T follicular helper cell (primary cell): ENCODE measurements at regions not wholly inside any gene's neighbourhood (a gene's known extent, or its start where the extent isn't known, plus 50 kb on each side); places are given as distances from the start of the nearest gene placed in this dataset.
"Not testable (repeated sequence)": the region's sequence is repeated elsewhere in the genome, so short reads cannot be mapped to it uniquely, and the experiment has no call there.

Source experiments
- DNase-seq: peaks from one replicate; pipeline ENCODE4 v3.0.0-alpha.2; 2020; ENCODE audit warnings: low read depth

GRCh38 chr6:131427434-131428058 lies 145.5 kb upstream of the ARG1 start:
- no peak for DNase-seq

DNA sequence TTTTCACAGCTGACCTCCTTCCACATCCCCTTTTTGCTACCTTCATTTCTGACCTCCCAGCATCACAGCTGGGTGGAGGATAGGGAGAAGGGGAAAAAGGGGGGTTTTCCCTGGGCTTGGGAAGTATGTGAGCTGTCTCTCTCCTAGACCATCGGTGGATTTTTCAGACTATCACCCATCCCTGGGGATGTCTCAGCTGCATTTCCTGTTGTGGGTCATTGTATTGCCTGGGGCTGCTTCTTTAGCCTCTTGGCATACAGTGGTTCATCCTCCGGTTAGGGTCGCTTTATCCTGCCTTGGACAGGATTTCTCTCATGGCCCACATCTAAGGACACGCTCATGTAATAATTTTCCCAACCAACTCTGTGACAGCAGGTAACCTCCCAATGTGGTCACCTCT lies 142.5 kb upstream of the ARG1 start:
- no peak for DNase-seq

DNA sequence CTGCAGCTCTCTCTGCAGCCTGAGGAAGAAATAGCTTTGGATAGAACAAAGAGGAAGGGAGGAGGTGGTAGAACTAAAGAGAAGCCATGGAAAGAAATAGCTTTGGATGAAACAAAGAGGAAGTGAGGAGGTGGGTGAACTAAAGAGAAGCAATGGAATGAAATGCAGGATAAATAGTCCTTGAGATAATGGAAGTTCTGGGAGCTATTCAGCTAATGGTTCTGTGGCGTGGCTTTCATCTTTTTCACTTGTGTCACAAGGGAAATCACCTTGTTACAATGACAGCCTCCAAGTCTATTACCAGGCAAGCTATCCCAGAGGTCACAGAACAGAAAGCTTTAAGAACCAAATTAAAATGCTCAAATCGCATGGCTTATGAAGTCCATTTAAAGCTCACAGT lies 141.3 kb upstream of the ARG1 start:
- DNase-seq, result no peak

DNA sequence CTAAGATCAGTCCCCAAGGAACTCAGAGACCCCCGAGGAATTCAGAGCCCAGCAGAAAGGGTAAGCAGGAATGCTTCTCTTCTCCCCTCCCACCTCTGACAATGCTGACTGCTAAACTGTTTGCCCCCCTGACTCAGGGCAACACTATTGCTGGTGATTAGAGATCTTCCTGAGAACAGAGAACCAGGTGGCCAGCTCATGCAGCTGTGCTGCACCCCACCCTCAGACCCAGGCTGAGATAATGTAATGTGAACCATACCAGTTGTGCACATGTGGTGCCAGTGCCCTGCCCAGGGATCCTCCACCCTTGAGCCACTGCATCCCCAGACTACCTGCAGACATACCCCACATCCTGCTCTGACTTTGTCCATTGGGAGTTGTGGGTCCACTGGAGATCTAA lies 139.1 kb upstream of the ARG1 start:
- DNase-seq, result no peak

- no peak for DNase-seq
Measured at GRCh38 chr6:131436358-131436757, 136.7 kb upstream of the ARG1 start.

GRCh38 chr6:131443014-131443413 lies 130.0 kb upstream of the ARG1 start:
- no peak for DNase-seq

DNA sequence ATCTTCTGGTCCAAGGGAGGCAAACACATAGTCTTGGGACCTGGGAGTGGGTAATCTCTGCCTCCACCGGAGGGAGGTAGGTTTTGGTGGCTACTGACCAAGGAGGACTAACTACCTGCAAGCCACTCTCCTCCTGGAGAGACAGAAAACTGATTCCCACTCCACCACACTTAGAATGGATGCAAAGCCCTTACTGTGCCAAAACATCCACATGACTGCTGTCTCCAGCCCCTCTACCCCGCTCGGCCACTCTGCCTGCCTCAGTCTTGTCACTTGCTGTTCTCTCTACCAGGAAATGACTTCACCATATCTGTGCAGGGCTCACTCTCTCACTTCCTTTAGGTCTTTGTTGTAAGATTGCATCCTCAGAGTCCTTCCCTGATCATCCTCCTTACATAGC lies 129.5 kb upstream of the ARG1 start:
- no peak for DNase-seq

DNA sequence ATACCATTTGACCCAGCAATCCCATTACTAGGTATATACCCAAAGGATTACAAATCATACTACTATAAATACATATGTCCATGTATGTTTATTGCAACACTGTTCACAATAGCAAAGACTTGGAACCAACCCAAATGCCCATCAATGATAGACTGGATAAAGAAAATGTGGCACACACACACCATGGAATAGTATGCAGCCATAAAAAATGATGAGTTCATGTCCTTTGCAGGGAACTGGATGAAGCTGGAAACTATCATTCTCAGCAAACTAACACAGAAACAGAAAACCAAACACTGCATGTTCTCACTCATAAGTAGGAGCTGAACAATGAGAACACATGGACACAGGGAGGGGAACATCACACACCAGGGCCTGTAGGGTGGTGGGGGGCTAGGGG lies 127.7 kb upstream of the ARG1 start:
- DNase-seq, result not testable (repeated sequence)

DNA sequence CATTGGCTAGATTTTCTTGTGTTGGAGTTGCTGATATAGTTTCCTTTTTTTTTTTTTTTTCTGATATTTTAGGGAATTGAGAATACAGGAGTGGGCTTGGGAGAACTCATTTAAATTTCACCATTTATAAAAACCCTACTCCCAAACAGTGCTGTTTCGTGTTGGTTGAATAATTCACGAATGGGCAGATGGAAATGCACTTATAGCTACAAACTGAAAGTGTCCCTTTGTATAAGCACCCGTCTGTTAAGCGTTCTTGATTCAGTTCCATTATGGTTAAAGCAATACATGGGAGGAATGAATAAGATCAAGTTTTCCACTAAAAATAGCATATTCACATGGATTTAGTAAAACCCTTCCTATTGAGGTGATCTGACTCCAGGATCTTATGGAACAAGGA lies 122.2 kb upstream of the ARG1 start:
- no peak for DNase-seq

GRCh38 chr6:131451321-131452144 lies 121.5 kb upstream of the ARG1 start:
- DNase-seq, result no peak

DNA sequence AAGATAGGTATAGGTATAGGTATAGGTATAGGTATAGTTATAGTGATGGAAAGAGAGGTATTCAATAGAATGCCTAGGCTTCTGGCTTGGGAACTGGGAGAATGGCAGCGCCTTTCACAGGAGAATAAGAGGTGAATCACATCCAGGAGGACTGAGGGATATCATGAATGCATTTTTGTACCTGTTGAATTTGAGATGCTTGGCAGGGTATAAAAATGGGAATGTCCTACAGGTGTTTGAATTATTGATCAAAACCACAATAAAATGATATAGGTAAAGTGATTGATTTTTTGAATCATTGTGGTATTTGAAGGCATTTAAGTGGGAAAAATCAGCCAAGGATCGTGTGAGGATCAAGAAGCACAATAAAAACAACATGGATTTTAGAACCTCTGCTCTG lies 119.2 kb upstream of the ARG1 start:
- no peak for DNase-seq

- no peak for DNase-seq
Measured at GRCh38 chr6:131456565-131456964, 116.5 kb upstream of the ARG1 start.

DNA sequence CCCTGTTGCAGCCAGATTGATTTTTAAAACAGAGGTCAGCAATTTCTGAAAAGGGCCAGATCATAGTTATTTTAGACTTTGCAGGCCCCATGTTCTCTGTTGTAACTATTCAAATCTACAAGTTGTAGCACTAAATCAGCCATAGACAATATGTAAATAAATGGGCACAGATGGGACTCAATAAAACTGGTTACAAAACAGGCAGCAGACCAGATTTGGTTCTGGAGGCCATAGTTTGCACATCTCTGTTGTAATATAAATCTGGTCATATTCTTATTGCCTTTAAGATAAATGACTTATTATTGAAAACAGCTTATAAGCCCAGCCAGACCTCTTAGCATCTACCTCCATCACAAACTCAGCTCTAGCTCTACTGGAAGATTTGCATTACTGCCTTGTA lies 114.0 kb upstream of the ARG1 start:
- no peak for DNase-seq

DNA sequence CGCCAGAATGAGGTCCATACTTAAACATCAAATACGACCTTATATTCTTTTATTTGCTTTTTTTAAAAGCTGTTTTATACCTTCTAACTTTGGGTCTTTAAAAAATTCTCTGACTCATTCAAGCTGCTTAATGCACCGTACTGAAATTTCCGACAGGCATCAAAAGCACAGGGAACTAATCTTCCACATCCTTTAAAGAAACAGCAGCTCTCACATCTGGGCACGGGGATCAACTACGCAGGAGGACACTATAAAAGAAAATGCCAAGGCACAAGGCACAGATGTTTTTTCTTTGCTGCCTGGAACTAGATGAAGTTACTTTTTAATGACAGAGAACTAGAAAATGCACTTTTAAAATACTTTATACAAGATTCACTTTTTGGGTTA lies 112.4 kb upstream of the ARG1 start:
- no peak for DNase-seq

DNA sequence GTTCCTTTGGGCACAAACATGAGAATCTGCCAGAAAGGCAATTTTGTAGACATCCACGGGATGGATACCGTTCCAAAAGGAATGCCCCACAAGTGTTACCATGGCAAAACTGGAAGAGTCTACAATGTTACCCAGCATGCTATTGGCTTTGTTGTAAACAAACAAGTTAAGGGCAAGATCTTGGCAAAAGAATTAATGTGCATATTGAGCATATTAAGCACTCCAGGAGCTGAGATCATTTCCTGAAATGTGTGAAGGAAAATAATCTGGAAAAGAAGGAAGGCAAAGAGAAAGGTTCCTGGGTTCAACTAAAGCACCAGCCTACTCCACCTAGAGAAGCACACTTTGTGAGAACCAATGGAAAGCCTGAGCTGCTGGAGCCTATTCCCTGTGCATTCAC lies 103.9 kb upstream of the ARG1 start:
- DNase-seq, result no peak

- no peak for DNase-seq
Measured at GRCh38 chr6:131470534-131470933, 102.5 kb upstream of the ARG1 start.

GRCh38 chr6:131471331-131471730 lies 101.7 kb upstream of the ARG1 start:
- DNase-seq, result no peak

DNA sequence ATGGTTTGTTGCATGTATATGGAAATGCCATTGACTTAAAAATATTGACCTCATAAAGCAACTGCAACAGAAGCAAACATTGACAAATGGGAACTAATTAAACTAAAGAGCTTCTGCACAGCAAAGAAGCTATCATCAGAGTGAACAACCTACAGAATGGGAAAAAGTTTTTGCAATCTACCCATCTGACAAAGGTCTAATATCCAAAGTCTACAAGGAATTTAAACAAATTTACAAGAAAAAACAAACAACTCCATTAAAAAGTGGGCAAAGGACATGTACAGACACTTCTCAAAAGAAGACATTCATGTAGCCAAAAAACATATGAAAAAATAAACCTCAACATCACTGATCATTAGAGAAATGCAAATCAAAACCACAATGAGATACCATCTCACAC lies 99.7 kb upstream of the ARG1 start:
- not testable (repeated sequence) for DNase-seq

DNA sequence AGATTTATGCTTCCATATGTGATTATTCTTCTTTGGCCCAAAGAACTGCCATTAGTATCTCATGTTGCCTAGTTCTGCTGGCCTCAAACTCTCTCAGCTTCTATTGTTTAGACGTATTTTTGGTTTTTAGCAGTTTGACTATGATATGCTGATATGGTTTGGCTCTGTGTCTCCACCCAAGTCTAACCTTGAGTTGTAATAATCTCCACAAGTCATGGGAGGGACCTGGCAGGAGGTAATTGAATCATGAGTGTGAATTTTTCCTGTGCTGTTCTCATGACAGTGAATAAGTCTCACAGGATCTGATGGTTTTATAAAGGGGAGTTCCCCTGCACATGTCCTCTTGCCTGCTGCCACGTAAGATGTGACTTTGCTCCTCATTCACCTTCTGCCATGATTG lies 96.7 kb upstream of the ARG1 start:
- no peak for DNase-seq

DNA sequence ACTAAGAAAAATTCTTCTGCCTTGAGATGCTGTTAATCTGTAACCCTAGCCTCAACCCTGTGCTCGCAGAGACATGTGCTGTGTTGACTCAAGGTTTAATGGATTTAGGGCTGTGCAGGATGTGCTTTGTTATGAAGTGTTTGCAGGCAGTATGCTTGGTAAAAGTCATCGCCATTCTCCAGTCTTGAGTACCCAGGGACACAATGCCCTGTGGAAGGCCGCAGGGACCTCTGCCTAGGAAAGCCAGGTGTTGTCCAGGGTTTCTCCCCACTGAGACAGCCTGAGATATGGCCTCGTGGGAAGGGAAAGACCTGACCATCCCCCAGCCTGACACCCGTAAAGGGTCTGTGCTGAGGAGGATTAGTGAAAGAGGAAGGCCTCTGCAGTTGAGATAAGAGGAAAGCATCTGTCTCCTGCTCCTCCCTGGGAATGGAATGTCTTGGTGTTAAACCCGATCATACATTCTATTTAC lies 94.2 kb upstream of the ARG1 start:
- DNase-seq, result not testable (repeated sequence)

- DNase-seq, result no peak
Measured at GRCh38 chr6:131486608-131487007, 86.4 kb upstream of the ARG1 start.

- DNase-seq, result no peak
Measured at GRCh38 chr6:131488780-131489179, 84.2 kb upstream of the ARG1 start.

GRCh38 chr6:131490441-131490840 lies 82.6 kb upstream of the ARG1 start:
- DNase-seq, result no peak
